Endodermal cell (in vitro differentiated cells): ENCODE measurements at regions not wholly inside any gene's neighbourhood (a gene's known extent, or its start where the extent isn't known, plus 50 kb on each side); places are given as distances from the start of the nearest gene placed in this dataset.

Experiments
- DNase-seq: peaks from one replicate; pipeline ENCODE4 v3.0.0-alpha.2; 2017
- H3K27ac ChIP-seq: 2 replicates; pipeline ENCODE4 v1.5.1; 2013; ENCODE audit warnings: mild to moderate bottlenecking, low read depth, low read length, moderate library complexity
- H3K27me3 ChIP-seq: 2 replicates; pipeline ENCODE4 v1.6.1; 2013; ENCODE audit warnings: mild to moderate bottlenecking, low read length, moderate library complexity; ENCODE audit not compliant: insufficient read depth, control insufficient read depth, poor library complexity, severe bottlenecking
- H3K36me3 ChIP-seq: 2 replicates; pipeline ENCODE4 v1.7.0; 2013; ENCODE audit warnings: mild to moderate bottlenecking, low read length, moderate library complexity; ENCODE audit not compliant: control insufficient read depth, insufficient read depth
- H3K4me1 ChIP-seq: one replicate; pipeline ENCODE4 v1.7.0; 2013; ENCODE audit warnings: low read length; ENCODE audit not compliant: control insufficient read depth, insufficient read depth
- H3K4me3 ChIP-seq: 2 replicates; pipeline ENCODE4 v1.5.1; 2013; ENCODE audit warnings: mild to moderate bottlenecking, low read length, moderate library complexity
- H3K9ac ChIP-seq: 2 replicates; pipeline ENCODE4 v1.6.1; 2013; ENCODE audit warnings: mild to moderate bottlenecking, low read length, moderate library complexity; ENCODE audit not compliant: poor library complexity, severe bottlenecking; ENCODE audit errors: extremely low read depth
- H3K9me3 ChIP-seq: 2 replicates; pipeline ENCODE4 v1.6.1; 2013; ENCODE audit warnings: mild to moderate bottlenecking, low read length, moderate library complexity; ENCODE audit not compliant: control insufficient read depth
- H3K27ac Mint-ChIP-seq: 2 replicates; pipeline ENCODE4 v1.8.0; 2020; ENCODE audit warnings: mixed read lengths
- H3K27me3 Mint-ChIP-seq: 2 replicates; pipeline ENCODE4 v1.8.0; 2021; ENCODE audit warnings: mild to moderate bottlenecking, mixed read lengths; ENCODE audit not compliant: insufficient read depth
- H3K36me3 Mint-ChIP-seq: 2 replicates; pipeline ENCODE4 v1.8.0; 2020; ENCODE audit warnings: low read depth, mixed read lengths
- H3K4me1 Mint-ChIP-seq: 2 replicates; pipeline ENCODE4 v1.8.0; 2020; ENCODE audit warnings: mixed read lengths
- H3K4me3 Mint-ChIP-seq: 2 replicates; pipeline ENCODE4 v1.8.0; 2020; ENCODE audit warnings: mild to moderate bottlenecking, moderate library complexity, mixed read lengths
- H3K9me3 Mint-ChIP-seq: 2 replicates; pipeline ENCODE4 v1.8.0; 2020; ENCODE audit warnings: mild to moderate bottlenecking, mixed read lengths
- CTCF ChIP-seq: fragments of 200-600 bp; sonication (generic); conservative IDR thresholded peaks from 2 replicates; pipeline ENCODE4 v1.5.0; 2021; ENCODE audit warnings: antibody characterized with exemption, mild to moderate bottlenecking
- WGBS, 2 experiments: methylation state at CpG; one replicate each; pipeline versions ENCODE4 v1.1.5 to v1.1.7; 2013; ENCODE audit warnings: missing lambda C conversion rate in 2 of 2, mixed read lengths in 1 of 2; ENCODE audit not compliant: insufficient coverage in 1 of 2, insufficient read length in 1 of 2; 5-methylcytosine and 5-hydroxymethylcytosine counted together

GRCh38 chr4:160894128-160894527 lies 1269.7 kb downstream of the FSTL5 start:
- no peaks in the 10 kb centered on the region for H3K36me3 Mint-ChIP-seq
- no peaks in the 10 kb centered on the region for H3K27me3 Mint-ChIP-seq
- H3K9me3 Mint-ChIP-seq, result no peaks in the 10 kb centered on the region
- no peak for DNase-seq
- no peak overlapping the region for H3K9ac ChIP-seq
- H3K27ac Mint-ChIP-seq, result no peak overlapping the region
- no peaks in the 10 kb centered on the region for H3K4me1 ChIP-seq
- no peaks in the 10 kb centered on the region for H3K36me3 ChIP-seq
- H3K4me3 Mint-ChIP-seq, result no peak overlapping the region
- H3K27me3 ChIP-seq, result no peaks in the 10 kb centered on the region
- H3K9me3 ChIP-seq, result no peaks in the 10 kb centered on the region
- no peak overlapping the region for H3K4me3 ChIP-seq
- no peak overlapping the region for H3K27ac ChIP-seq
- TF ChIP-seq CTCF, result no peak
- no peaks in the 10 kb centered on the region for H3K4me1 Mint-ChIP-seq
- 80 to 88% methylated on average over 1 of the region's 2 CpGs for WGBS, 2 experiments

GRCh38 chr4:160894809-160895208 lies 1269.0 kb downstream of the FSTL5 start:
- H3K27me3 Mint-ChIP-seq, result no peaks in the 10 kb centered on the region
- H3K4me3 Mint-ChIP-seq, result no peak overlapping the region
- no peak overlapping the region for H3K27ac Mint-ChIP-seq
- Histone ChIP-seq H3K9ac (no peak overlapping the region), H3K4me1 (no peaks in the 10 kb centered on the region), H3K27me3 (no peaks in the 10 kb centered on the region), H3K27ac (no peak overlapping the region), H3K9me3 (no peaks in the 10 kb centered on the region), H3K4me3 (no peak overlapping the region), H3K36me3 (no peaks in the 10 kb centered on the region)
- H3K4me1 Mint-ChIP-seq, result no peaks in the 10 kb centered on the region
- H3K9me3 Mint-ChIP-seq, result no peaks in the 10 kb centered on the region
- WGBS, 2 experiments, result 98% methylated on average over 3 of the region's 3 CpGs; no CpG with 5 or more reads in 1 of the 2 experiments
- no peak for TF ChIP-seq CTCF
- DNase-seq, result no peak
- H3K36me3 Mint-ChIP-seq, result no peaks in the 10 kb centered on the region

GRCh38 chr4:160927311-160927710 lies 1236.5 kb downstream of the FSTL5 start:
- Mint-ChIP-seq H3K9me3 (peaks cover under 1% of the 10 kb centered on the region), H3K4me1 (no peaks in the 10 kb centered on the region), H3K4me3 (no peak overlapping the region), H3K36me3 (no peaks in the 10 kb centered on the region), H3K27ac (no peak overlapping the region), H3K27me3 (no peaks in the 10 kb centered on the region)
- H3K27ac ChIP-seq, result no peak overlapping the region
- WGBS, 2 experiments, result 100% methylated on average over 1 of the region's 1 CpG; no CpG with 5 or more reads in 1 of the 2 experiments
- H3K4me3 ChIP-seq, result no peak overlapping the region
- no peak for TF ChIP-seq CTCF
- no peaks in the 10 kb centered on the region for H3K36me3 ChIP-seq
- no peaks in the 10 kb centered on the region for H3K4me1 ChIP-seq
- no peak for DNase-seq
- H3K9me3 ChIP-seq, result no peaks in the 10 kb centered on the region
- H3K27me3 ChIP-seq, result no peaks in the 10 kb centered on the region
- no peak overlapping the region for H3K9ac ChIP-seq
